ENCODE measurements at regions not wholly inside any gene's neighbourhood (a gene's known extent, or its start where the extent isn't known, plus 50 kb on each side); places are given as distances from the start of the nearest gene placed in this dataset.

- no peak overlapping the region for H3K27ac ChIP-seq (ENCODE audit: low read length)
- ChIA-PET CTCF (no interaction called here), POLR2A (no interaction called here)
- no peaks in the 10 kb centered on the region for H3K36me3 ChIP-seq (ENCODE audit: control insufficient read depth, insufficient read depth, low read length)
- no peaks in the 10 kb centered on the region for H3K27me3 ChIP-seq (ENCODE audit: control insufficient read depth, insufficient read depth, low read length)
- DNase-seq (ENCODE audit: low read depth, low spot score) (no peak), ATAC-seq (no peak)
- BruUV-seq (replicated peaks) = no TSS peak
- H3K9me3 ChIP-seq (ENCODE audit: control insufficient read depth, insufficient read depth, low read depth, low read length) = no peaks in the 10 kb centered on the region
- TF ChIP-seq REST (IDR thresholded peaks at IDR 0.05; ENCODE audit: insufficient read depth in 1 of 2, low read depth in 2 of 2, low read length in 1 of 2) (peak in 1 of 2 experiments; percentile 25; a peak in 1 of 4 replicates), CTCF (IDR thresholded peaks at IDR 0.05) (no peak)
- H3K4me3 ChIP-seq (ENCODE audit: low read depth in 2 of 2, low read length in 2 of 2) = no peak overlapping the region
- intact Hi-C loops (cut with micrococcal nuclease; ENCODE audit: unreplicated experiment) (no loop called here), in situ Hi-C loops (cut with HindIII; ENCODE audit: low pct_unique_long_range_greater_than_20kb, low sequenced_read_pairs) (no loop called here)
- H3K4me1 ChIP-seq (ENCODE audit: control insufficient read depth, insufficient read depth, low read length) = no peaks in the 10 kb centered on the region
These were observed 240.4 kb upstream of the SOX21 start for GRCh38 chr13:94952787-94953186.

GRCh38 chr13:94950303-94950702, 238.0 kb upstream of the SOX21 start:
- ChIA-PET CTCF (interaction anchor here (0.7 kb wide), 1 partner anchor 152 kb away, joined by 3 read pairs; no protein-coding TSS in a partner anchor), POLR2A (no interaction called here)
- intact Hi-C loops (cut with micrococcal nuclease; ENCODE audit: unreplicated experiment) = no loop called here
- DNase-seq (ENCODE audit: low read depth, low spot score) = no peak
- no peak for ATAC-seq
- H3K27ac ChIP-seq (ENCODE audit: low read length) = no peak overlapping the region
- no peaks in the 10 kb centered on the region for H3K4me1 ChIP-seq (ENCODE audit: control insufficient read depth, insufficient read depth, low read length)
- H3K9me3 ChIP-seq (ENCODE audit: control insufficient read depth, insufficient read depth, low read depth, low read length) = no peaks in the 10 kb centered on the region
- in situ Hi-C loops (cut with HindIII; ENCODE audit: low pct_unique_long_range_greater_than_20kb, low sequenced_read_pairs) = no loop called here
- H3K36me3 ChIP-seq (ENCODE audit: control insufficient read depth, insufficient read depth, low read length) = no peaks in the 10 kb centered on the region
- H3K27me3 ChIP-seq (ENCODE audit: control insufficient read depth, insufficient read depth, low read length) = no peaks in the 10 kb centered on the region
- BruUV-seq (replicated peaks) = no TSS peak
- no peak overlapping the region for H3K4me3 ChIP-seq (ENCODE audit: low read depth in 2 of 2, low read length in 2 of 2)
- TF ChIP-seq REST (IDR thresholded peaks at IDR 0.05; ENCODE audit: insufficient read depth in 1 of 2, low read depth in 2 of 2, low read length in 1 of 2) = no peak
- no peak for TF ChIP-seq POLR2AphosphoS5 (IDR thresholded peaks at IDR 0.05; ENCODE audit: low read depth, low read length)
- TF ChIP-seq CTCF (IDR thresholded peaks at IDR 0.05) = peak; percentile 33; the same call in 1 of the 2 replicates

All from Panc1 (cell line).